ENCODE measurements at regions not wholly inside any gene's neighbourhood (a gene's known extent, or its start where the extent isn't known, plus 50 kb on each side); places are given as distances from the start of the nearest gene placed in this dataset.

GRCh38 chr7:32179567-32179966 is 109.4 kb upstream of the PDE1C start:
- TF ChIP-seq CTCF (IDR thresholded peaks at IDR 0.05; ENCODE audit: insufficient read depth, low read depth, low read length), result no peak
- H3K4me3 ChIP-seq (ENCODE audit: low read depth, low read length), result no peak overlapping the region
- DNase-seq (ENCODE audit: low read depth), result no peak

- DNase-seq (ENCODE audit: low read depth), result no peak
- no peak for TF ChIP-seq CTCF (IDR thresholded peaks at IDR 0.05; ENCODE audit: insufficient read depth, low read depth, low read length)
- no peak overlapping the region for H3K4me3 ChIP-seq (ENCODE audit: low read depth, low read length)
Observed at GRCh38 chr7:32178677-32179366, 108.6 kb upstream of the PDE1C start.

- no peak overlapping the region for H3K4me3 ChIP-seq (ENCODE audit: low read depth, low read length)
- no peak for DNase-seq (ENCODE audit: low read depth)
- no peak for TF ChIP-seq CTCF (IDR thresholded peaks at IDR 0.05; ENCODE audit: insufficient read depth, low read depth, low read length)
Observed at GRCh38 chr7:32177232-32177631, 107.0 kb upstream of the PDE1C start.

GRCh38 chr7:32175099-32175498 is 104.9 kb upstream of the PDE1C start:
- TF ChIP-seq CTCF (IDR thresholded peaks at IDR 0.05; ENCODE audit: insufficient read depth, low read depth, low read length), result no peak
- DNase-seq (ENCODE audit: low read depth), result no peak
- no peak overlapping the region for H3K4me3 ChIP-seq (ENCODE audit: low read depth, low read length)

GRCh38 chr7:32171248-32171647 is 101.0 kb upstream of the PDE1C start:
- H3K4me3 ChIP-seq (ENCODE audit: low read depth, low read length), result no peak overlapping the region
- no peak for DNase-seq (ENCODE audit: low read depth)
- TF ChIP-seq CTCF (IDR thresholded peaks at IDR 0.05; ENCODE audit: insufficient read depth, low read depth, low read length), result no peak

- no peak overlapping the region for H3K4me3 ChIP-seq (ENCODE audit: low read depth, low read length)
- no peak for DNase-seq (ENCODE audit: low read depth)
- no peak for TF ChIP-seq CTCF (IDR thresholded peaks at IDR 0.05; ENCODE audit: insufficient read depth, low read depth, low read length)
Observed at GRCh38 chr7:32170838-32171237, 100.6 kb upstream of the PDE1C start.

- H3K4me3 ChIP-seq (ENCODE audit: low read depth, low read length), result no peak overlapping the region
- TF ChIP-seq CTCF (IDR thresholded peaks at IDR 0.05; ENCODE audit: insufficient read depth, low read depth, low read length), result no peak
- DNase-seq (ENCODE audit: low read depth), result no peak
Observed at GRCh38 chr7:32169228-32169627, 99.0 kb upstream of the PDE1C start.
